SK-N-MC (cell line): ENCODE measurements at regions not wholly inside any gene's neighbourhood (a gene's known extent, or its start where the extent isn't known, plus 50 kb on each side); places are given as distances from the start of the nearest gene placed in this dataset.

ENCODE experiments used
- EZH2 ChIP-seq: fragments of 200-600 bp; sonication (generic); IDR thresholded peaks from one replicate; pipeline ENCODE4 v1.6.1; 2017; ENCODE audit warnings: antibody characterized with exemption
- FOXP2 ChIP-seq: optimal IDR thresholded peaks from 2 replicates; pipeline ENCODE3; 2011; ENCODE audit warnings: mild to moderate bottlenecking, moderate library complexity; ENCODE audit not compliant: insufficient read depth; ENCODE audit errors: extremely low read length, control extremely low read depth
- POLR2AphosphoS5 ChIP-seq: IDR thresholded peaks from 2 replicates; pipeline ENCODE4 v1.6.1; 2012; ENCODE audit warnings: mild to moderate bottlenecking, low read depth, low read length, borderline replicate concordance

- TF ChIP-seq POLR2AphosphoS5 (no peak), FOXP2 (no peak), EZH2 (no peak)
Observed at GRCh38 chr2:70354264-70354949, 52.5 kb upstream of the FAM136A start.
